ENCODE measurements at regions not wholly inside any gene's neighbourhood (a gene's known extent, or its start where the extent isn't known, plus 50 kb on each side); places are given as distances from the start of the nearest gene placed in this dataset.

- TF ChIP-seq, protein P1, sequence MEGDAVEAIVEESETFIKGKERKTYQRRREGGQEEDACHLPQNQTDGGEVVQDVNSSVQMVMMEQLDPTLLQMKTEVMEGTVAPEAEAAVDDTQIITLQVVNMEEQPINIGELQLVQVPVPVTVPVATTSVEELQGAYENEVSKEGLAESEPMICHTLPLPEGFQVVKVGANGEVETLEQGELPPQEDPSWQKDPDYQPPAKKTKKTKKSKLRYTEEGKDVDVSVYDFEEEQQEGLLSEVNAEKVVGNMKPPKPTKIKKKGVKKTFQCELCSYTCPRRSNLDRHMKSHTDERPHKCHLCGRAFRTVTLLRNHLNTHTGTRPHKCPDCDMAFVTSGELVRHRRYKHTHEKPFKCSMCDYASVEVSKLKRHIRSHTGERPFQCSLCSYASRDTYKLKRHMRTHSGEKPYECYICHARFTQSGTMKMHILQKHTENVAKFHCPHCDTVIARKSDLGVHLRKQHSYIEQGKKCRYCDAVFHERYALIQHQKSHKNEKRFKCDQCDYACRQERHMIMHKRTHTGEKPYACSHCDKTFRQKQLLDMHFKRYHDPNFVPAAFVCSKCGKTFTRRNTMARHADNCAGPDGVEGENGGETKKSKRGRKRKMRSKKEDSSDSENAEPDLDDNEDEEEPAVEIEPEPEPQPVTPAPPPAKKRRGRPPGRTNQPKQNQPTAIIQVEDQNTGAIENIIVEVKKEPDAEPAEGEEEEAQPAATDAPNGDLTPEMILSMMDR (IDR thresholded peaks at IDR 0.05), result no peak
- no peak for TF ChIP-seq POLR2A (IDR thresholded peaks at IDR 0.05)
Observed at GRCh38 chr2:149692961-149693396, 105.4 kb upstream of the MMADHC start.
